ENCODE measurements at regions not wholly inside any gene's neighbourhood (a gene's known extent, or its start where the extent isn't known, plus 50 kb on each side); places are given as distances from the start of the nearest gene placed in this dataset.

GRCh38 chr6:153662982-153663381 is 376.1 kb upstream of the OPRM1 start:
- no peak for TF ChIP-seq ISL1 (CRISPR knock-in tag; IDR thresholded peaks at IDR 0.05)
- TF ChIP-seq ZNF70 (CRISPR knock-in tag; IDR thresholded peaks at IDR 0.05), result no peak
- TF ChIP-seq SNAI2 (CRISPR knock-in tag; IDR thresholded peaks at IDR 0.05), result no peak
- TF ChIP-seq RARB (CRISPR knock-in tag; IDR thresholded peaks at IDR 0.05), result no peak
- no peak for TF ChIP-seq CSDC2 (CRISPR knock-in tag; IDR thresholded peaks at IDR 0.05)
- TF ChIP-seq PATZ1 (CRISPR knock-in tag; IDR thresholded peaks at IDR 0.05; ENCODE audit: borderline replicate concordance), result no peak
